Ovary (tissue), 7 donors: ENCODE measurements at regions not wholly inside any gene's neighbourhood (a gene's known extent, or its start where the extent isn't known, plus 50 kb on each side); places are given as distances from the start of the nearest gene placed in this dataset.

Experiments
- DNase-seq, 5 donors: peaks; one replicate each; pipeline ENCODE4 v3.0.0-alpha.2; 2019 to 2020
- H3K27ac ChIP-seq, 2 donors: fragments of 200-600 bp; one replicate each; pipeline versions ENCODE4 v1.5.1 to v1.8.0; 2019 to 2022
- H3K27me3 ChIP-seq: fragments of 200-600 bp; one replicate; pipeline ENCODE4 v1.8.0; 2022
- H3K36me3 ChIP-seq: fragments of 200-600 bp; sonication (generic); one replicate; pipeline ENCODE4 v1.5.1; 2019
- H3K4me1 ChIP-seq: one replicate; pipeline ENCODE4 v1.8.1; 2013; ENCODE audit warnings: mild to moderate bottlenecking, moderate library complexity; ENCODE audit not compliant: insufficient read depth
- H3K4me3 ChIP-seq: fragments of 200-600 bp; sonication (generic); one replicate; pipeline ENCODE4 v1.5.1; 2017
- H3K9me3 ChIP-seq, 2 donors: fragments of 200-600 bp in 1 of 2; sonication (generic) in 1 of 2; one replicate each; pipeline versions ENCODE4 v1.5.1 to v1.8.1; 2013 to 2019; ENCODE audit warnings: mild to moderate bottlenecking in 1 of 2, moderate library complexity in 1 of 2
- EP300 ChIP-seq: sonication (generic); formaldehyde crosslinking; IDR thresholded peaks from one replicate; pipeline ENCODE4 v1.6.1; 2017; ENCODE audit warnings: antibody characterized with exemption
- POLR2A ChIP-seq: fragments of 450-650 bp; IDR thresholded peaks from one replicate; pipeline ENCODE4 v1.6.1; 2017; ENCODE audit warnings: antibody characterized with exemption, mild to moderate bottlenecking, moderate library complexity
- WGBS, 3 donors: extraction: QIAGEN DNeasy Blood & Tissue Kit in 1 of 3; methylation state at CpG; one replicate each; pipeline versions ENCODE4 v1.1.5 to v1.1.7; 2013 to 2017; 5-methylcytosine and 5-hydroxymethylcytosine counted together
- intact Hi-C, 4 donors: fragments of 100-400 bp; cut with DNase I; formaldehyde crosslinking; loops; one replicate each; pipeline versions ENCODE4 v1.11.0 to v1.15.1; 2022 to 2023
- TF ChIP-seq, protein P1 (sequence below), 3 donors: fragments of 450-650 bp in 2 of 3; fragments of 200-600 bp in 1 of 3; IDR thresholded peaks; one replicate each; pipeline versions ENCODE4 v1.5.1 to v1.8.0; 2016 to 2022; ENCODE audit warnings: antibody characterized with exemption in 3 of 3, mild to moderate bottlenecking in 1 of 3
- donor health status: DM: no; HTN: no; CAD: no; lungs with moderate emphysema.
- donor health status: DM: no; HTN: no; CAD: no.
- donor health status: Bipolar disorder and iron deficiency.
- donor health status: DM: no; HTN: no; CAD: no.
- donor health status: DM: yes; HTN: yes; CAD: no.

DNA sequence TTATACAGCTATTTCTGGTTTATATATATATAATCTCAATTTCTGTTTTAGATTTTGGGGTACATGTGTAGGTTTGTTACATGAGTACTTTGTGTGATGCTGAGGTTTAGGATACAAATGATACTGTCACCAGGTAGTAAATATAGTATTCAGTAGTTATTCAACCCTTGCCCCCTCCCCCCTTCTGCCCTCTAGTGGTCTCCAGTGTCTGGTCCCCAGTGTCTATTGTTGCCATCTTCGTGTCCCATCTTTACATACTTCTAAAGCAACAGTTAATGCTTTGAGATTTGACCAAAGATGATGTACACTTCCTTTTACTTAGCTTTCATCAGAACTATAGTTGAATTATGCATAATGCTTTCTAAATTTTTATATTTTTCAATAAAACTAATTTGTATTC lies 1623.4 kb upstream of the PRR20A start:
- no peak overlapping the region for H3K4me3 ChIP-seq
- H3K4me1 ChIP-seq = no peaks in the 10 kb centered on the region
- intact Hi-C loops = no loop called here
- H3K27me3 ChIP-seq = no peaks in the 10 kb centered on the region
- no peaks in the 10 kb centered on the region for H3K36me3 ChIP-seq
- H3K27ac ChIP-seq = no peak overlapping the region
- WGBS, 3 donors = 61 to 75% (median 68%) methylated on average over 1 of the region's 1 CpG
- TF ChIP-seq EP300 = no peak
- TF ChIP-seq, protein P1, sequence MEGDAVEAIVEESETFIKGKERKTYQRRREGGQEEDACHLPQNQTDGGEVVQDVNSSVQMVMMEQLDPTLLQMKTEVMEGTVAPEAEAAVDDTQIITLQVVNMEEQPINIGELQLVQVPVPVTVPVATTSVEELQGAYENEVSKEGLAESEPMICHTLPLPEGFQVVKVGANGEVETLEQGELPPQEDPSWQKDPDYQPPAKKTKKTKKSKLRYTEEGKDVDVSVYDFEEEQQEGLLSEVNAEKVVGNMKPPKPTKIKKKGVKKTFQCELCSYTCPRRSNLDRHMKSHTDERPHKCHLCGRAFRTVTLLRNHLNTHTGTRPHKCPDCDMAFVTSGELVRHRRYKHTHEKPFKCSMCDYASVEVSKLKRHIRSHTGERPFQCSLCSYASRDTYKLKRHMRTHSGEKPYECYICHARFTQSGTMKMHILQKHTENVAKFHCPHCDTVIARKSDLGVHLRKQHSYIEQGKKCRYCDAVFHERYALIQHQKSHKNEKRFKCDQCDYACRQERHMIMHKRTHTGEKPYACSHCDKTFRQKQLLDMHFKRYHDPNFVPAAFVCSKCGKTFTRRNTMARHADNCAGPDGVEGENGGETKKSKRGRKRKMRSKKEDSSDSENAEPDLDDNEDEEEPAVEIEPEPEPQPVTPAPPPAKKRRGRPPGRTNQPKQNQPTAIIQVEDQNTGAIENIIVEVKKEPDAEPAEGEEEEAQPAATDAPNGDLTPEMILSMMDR (IDR thresholded peaks at IDR 0.05) = no peak
- TF ChIP-seq POLR2A = no peak
- DNase-seq = no peak
- H3K9me3 ChIP-seq = no peaks in the 10 kb centered on the region

DNA sequence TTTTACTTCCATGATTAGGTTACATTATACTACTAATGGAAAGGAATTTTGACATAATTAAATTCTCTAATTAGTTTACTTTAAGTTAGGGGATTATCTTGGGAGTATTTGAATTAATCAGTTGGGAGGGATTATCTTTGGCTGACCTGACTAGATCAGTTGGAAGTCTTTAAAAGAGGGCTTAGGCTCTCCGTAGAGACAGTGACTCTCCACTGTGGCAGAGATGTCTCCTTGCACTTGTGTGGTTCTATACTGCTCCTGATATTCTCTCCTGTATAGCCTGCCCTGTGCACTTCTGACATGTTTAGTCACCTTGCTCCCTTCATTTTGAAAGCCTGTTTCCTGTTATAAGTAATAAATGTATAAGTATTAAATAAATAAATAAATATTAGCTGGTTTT lies 1612.3 kb upstream of the PRR20A start:
- intact Hi-C loops = no loop called here
- Histone ChIP-seq H3K27ac (no peak overlapping the region), H3K4me3 (no peak overlapping the region), H3K4me1 (no peaks in the 10 kb centered on the region), H3K27me3 (no peaks in the 10 kb centered on the region), H3K9me3 (no peaks in the 10 kb centered on the region), H3K36me3 (no peaks in the 10 kb centered on the region)
- TF ChIP-seq POLR2A = no peak
- no peak for TF ChIP-seq EP300
- TF ChIP-seq, protein P1 (IDR thresholded peaks at IDR 0.05) = no peak
- DNase-seq = no peak
- 71 to 78% (median 76%) methylated on average over 1 of the region's 1 CpG for WGBS, 3 donors

DNA sequence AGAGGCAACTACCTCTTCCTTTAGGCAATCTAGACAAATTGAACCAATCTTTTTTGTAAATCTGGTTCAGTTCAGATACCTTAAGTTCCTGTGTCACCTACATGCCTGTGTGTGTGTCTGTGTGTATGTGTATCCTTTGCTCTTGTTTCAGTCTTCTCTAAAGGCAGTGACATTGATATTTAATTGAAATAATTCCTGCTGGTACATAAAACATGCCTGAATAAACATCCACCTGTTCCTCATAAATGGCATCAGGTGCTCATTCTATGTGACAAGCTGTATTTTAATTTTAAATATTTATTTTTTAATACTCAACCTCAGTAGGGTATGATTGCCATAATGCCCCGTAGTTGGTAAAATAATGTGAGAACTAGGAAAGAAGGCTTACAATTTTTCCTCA lies 1606.4 kb upstream of the PRR20A start:
- WGBS, 3 donors = 92 to 97% (median 93%) methylated on average over 1 of the region's 1 CpG
- Histone ChIP-seq H3K9me3 (no peaks in the 10 kb centered on the region), H3K36me3 (no peaks in the 10 kb centered on the region), H3K4me1 (no peaks in the 10 kb centered on the region), H3K4me3 (no peak overlapping the region), H3K27me3 (no peaks in the 10 kb centered on the region), H3K27ac (no peak overlapping the region)
- no peak for DNase-seq
- TF ChIP-seq, protein P1 (IDR thresholded peaks at IDR 0.05) = no peak
- TF ChIP-seq EP300 (no peak), POLR2A (no peak)
- intact Hi-C loops = no loop called here

DNA sequence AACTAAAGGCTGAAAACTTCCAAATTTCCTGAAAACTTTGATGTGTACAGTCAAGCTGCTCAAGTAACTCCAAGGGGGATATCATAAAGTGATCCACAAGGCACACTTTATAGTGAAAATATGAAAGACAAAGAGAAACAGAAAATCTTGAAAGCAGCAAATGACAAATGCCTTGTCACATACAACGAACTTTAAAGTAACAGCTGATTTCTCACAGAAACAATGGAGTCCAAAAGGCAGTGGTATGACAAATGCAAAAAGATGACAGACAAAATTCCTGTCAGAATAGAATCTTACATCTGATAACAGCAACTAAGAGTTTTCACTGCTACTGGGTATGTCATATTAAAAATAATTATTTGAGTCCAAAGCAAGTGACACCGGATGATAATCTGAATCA lies 1602.3 kb upstream of the PRR20A start:
- no peaks in the 10 kb centered on the region for H3K36me3 ChIP-seq
- no peak for DNase-seq
- H3K4me3 ChIP-seq = no peak overlapping the region
- no peaks in the 10 kb centered on the region for H3K4me1 ChIP-seq
- H3K27me3 ChIP-seq = no peaks in the 10 kb centered on the region
- no peaks in the 10 kb centered on the region for H3K9me3 ChIP-seq
- intact Hi-C loops = no loop called here
- WGBS, 3 donors = 85 to 89% (median 88%) methylated on average over 2 of the region's 2 CpGs
- no peak overlapping the region for H3K27ac ChIP-seq
- TF ChIP-seq EP300 (no peak), POLR2A (no peak)
- TF ChIP-seq, protein P1 (IDR thresholded peaks at IDR 0.05) = no peak

DNA sequence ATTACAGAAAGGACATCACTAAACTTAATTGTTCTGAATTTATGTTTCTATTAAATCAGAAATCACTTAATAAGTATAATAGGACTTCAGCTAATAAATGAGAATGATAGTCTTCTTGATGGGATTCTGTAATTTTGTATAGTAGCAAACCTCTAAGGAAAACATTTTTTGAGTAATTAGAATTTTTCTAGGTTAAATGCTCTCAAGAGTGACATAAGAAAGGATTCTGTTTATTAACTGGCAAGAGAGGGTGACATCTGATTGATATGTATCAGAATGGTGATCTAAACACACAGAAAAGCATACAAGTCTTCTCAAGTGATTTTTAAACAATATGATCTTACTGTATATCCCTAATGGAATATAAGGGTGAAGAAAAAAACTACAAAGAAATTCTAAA lies 1597.7 kb upstream of the PRR20A start:
- H3K36me3 ChIP-seq = no peaks in the 10 kb centered on the region
- intact Hi-C loops = no loop called here

More for the DNA sequence above, 1597.7 kb upstream of the PRR20A start:
- no peaks in the 10 kb centered on the region for H3K27me3 ChIP-seq
- no peak for DNase-seq
- H3K27ac ChIP-seq = no peak overlapping the region
- H3K4me3 ChIP-seq = no peak overlapping the region
- TF ChIP-seq EP300 = no peak
- TF ChIP-seq, protein P1 (IDR thresholded peaks at IDR 0.05) = no peak
- no peak for TF ChIP-seq POLR2A
- H3K4me1 ChIP-seq = no peaks in the 10 kb centered on the region
- no peaks in the 10 kb centered on the region for H3K9me3 ChIP-seq
